ENCODE measurements at regions not wholly inside any gene's neighbourhood (a gene's known extent, or its start where the extent isn't known, plus 50 kb on each side); places are given as distances from the start of the nearest gene placed in this dataset.
A peak's percentile ranks its signal among the peaks of the same experiment; 100 is the strongest.
"Not testable (repeated sequence)": the region's sequence is repeated elsewhere in the genome, so short reads cannot be mapped to it uniquely, and the experiment has no call there.

GRCh38 chr7:124208173-124208572 lies 175.3 kb upstream of the TMEM229A start:
- no peak for DNase-seq

DNA sequence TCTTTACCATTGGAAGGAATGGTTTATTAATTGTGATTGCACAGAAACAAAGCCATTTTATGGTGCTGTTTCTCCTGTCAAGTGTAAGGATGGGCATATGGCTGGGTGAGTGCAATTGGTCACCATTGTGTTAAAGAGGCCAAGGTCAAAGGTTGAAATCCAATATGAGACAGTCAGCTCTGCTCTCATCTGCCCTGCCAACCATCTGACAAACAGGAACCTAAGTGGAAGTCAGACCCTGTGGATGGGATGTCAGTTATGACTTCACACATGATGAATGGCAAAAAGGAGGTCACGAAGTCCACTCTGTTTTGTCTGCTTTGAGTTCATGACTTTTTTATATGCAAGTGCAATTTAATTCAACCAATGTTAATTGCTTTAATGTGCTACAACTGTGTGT lies 172.7 kb upstream of the TMEM229A start:
- no peak for DNase-seq

GRCh38 chr7:124202546-124202945 lies 169.7 kb upstream of the TMEM229A start:
- no peak for DNase-seq

GRCh38 chr7:124201768-124202349 lies 169.0 kb upstream of the TMEM229A start:
- no peak for DNase-seq

DNA sequence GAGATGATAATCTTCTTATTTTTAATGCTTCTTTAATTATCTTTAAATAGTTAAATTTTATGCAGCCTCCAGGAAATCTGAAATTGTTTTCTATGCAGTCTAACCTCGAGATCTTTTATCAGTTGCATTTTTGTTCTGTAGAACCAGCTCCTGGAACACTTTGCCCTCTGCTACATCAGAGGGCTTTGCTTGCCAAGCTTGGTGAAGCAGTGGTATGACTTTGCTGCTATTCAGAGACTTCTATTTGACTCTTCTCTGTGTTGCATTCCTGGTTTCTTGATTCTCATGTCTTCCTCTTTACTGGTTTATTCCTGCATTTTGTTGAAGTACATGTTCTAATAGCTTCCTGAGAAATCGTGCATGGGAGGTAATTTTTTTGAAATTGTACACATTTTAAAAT lies 163.7 kb upstream of the TMEM229A start:
- DNase-seq, result no peak

DNA sequence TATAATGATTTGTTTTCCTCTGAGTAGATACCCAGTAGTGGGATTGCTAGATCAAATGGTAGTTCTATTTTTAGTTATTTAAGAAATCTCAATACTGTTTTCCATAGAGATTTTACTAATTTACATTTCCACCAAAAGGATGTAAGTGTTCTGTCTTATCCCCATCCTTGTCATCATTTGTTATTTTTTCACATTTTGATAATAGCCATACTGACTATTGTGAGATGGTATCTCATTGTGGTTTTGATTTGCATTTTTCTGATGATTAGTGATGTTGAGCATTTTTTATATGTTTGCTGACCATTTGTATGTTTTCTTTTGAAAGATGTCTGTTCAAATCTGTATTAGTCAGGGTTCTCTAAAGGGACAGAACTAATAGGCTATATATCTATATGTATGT lies 160.0 kb upstream of the TMEM229A start:
- no peak for DNase-seq

DNA sequence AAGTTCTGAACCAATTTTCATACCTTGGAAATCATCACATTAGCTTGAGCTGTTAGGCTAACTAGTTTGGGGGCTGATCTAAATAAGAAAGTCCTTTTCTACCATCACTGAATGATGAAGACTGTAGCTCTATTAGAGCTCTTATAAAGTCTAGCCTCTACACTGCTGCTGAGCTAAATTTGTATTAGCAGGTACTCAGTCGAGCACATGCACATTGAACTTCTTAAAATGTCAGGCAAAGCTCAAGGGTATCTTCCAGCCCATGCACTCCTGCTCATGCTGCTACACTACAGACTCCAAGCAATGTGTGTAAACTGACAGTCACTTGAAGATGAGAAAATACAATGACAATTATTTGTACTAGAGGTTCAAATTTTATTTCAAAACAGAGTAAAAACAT lies 158.8 kb upstream of the TMEM229A start:
- DNase-seq, result no peak

DNA sequence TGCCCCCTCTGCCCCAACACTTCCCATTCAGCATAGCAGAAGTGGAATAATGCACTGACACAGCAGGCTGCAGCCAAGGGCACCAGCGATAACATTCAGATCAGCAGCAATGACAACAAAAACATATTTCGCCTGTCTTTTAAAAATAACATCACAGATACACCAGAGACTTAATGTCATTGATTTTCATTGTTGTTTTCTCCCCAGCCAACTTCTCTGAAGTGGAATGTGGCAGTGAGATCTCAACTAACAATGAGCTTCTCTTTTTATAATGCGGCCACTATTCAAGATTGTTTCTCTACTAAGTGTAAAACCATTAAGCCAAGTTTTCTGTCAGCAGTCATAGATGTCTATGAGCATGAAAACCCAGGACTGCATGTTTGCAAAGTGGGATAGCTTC lies 158.2 kb upstream of the TMEM229A start:
- no peak for DNase-seq

- DNase-seq, result no peak
Observed at GRCh38 chr7:124188576-124188975, 155.7 kb upstream of the TMEM229A start.

DNA sequence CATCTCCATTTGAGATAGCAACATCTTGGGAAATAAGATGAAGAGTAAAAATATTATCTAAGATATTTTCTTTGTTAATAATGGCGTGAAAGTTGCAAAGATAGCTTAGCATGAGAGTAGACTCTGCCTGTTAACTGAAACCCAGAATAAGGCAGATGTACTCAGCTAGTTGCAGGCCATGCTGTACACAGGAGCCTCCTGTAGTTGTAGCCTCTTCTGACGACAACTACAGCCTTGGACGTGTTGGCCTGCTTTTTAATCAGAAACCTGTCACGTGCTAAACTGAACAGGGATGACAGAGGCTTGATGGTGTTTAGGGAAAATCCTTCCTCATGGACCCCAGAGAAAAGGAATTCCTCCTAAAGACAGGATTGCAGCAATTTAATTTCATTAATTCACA lies 155.1 kb upstream of the TMEM229A start:
- DNase-seq, result no peak

- DNase-seq, result no peak
Observed at GRCh38 chr7:124183649-124184048, 150.8 kb upstream of the TMEM229A start.

- DNase-seq, result no peak
Observed at GRCh38 chr7:124179641-124180040, 146.8 kb upstream of the TMEM229A start.

- no peak for DNase-seq
Observed at GRCh38 chr7:124177891-124178290, 145.0 kb upstream of the TMEM229A start.

GRCh38 chr7:124171812-124172211 lies 138.9 kb upstream of the TMEM229A start:
- not testable (repeated sequence) for DNase-seq

DNA sequence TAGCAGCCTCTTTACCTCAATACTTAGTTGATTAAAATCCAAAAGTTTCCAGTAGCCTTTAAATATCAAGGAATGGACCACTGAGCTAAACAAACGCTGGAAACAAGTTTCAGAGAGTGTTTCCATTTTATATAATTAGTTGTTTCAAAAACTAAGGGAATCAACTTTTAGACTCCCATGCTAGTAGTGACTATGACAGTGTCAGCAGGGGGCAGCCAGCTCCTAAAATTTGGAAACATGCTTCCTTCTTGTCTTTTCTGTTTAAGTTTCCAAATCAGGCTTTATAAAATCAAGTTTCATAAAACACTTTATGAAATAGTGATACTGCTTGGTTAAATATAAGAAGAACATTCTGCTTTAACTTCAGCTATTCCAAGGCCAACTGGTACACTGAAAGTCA lies 138.2 kb upstream of the TMEM229A start:
- DNase-seq, result no peak

GRCh38 chr7:124168616-124169015 lies 135.7 kb upstream of the TMEM229A start:
- no peak for DNase-seq

DNA sequence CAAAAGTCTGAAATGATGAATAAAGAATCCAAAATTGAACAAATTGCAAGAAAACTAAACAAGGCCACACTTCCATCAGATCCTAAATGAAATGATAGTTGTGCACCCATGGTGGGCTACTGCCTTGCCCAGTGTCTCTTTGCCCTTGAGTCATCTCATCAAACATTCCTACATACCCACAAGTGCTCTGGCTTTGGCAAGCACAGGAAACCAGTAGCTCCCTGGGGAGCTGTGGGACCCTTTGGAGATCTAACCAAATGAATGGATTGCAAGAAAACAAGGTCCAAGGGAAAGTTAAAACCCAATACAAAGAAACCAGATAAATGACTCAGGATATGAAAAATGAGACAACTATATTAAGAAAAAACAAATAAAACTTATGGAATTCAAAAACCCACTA lies 129.8 kb upstream of the TMEM229A start:
- no peak for DNase-seq

DNA sequence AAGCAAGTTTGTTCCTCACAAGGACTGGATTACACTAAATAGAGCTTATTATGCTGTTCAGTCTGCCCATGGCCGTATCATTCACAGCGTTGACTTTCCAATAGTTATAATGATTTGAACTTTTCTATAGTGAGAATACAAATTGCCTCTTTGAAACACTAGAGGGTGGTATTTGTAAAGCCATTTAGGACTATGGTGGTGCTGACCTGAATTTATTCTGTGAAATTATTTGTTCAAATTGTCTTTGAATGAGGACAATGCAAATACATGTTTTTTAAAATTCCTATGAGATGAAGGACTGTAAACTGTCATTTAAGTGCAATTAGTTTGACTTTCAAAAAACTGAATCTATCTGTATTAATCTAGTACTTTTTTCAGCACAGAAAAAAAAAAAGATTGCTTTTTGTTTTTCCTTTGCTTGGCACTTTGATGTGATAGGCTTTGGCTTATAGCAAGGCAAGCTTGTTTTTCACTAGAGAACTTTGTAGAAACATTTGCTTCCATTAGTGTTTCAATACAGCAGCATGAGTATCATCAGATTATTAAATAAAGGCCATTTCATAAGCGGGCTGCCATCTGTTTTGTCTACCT lies 122.7 kb upstream of the TMEM229A start:
- peak; percentile 6 for DNase-seq

GRCh38 chr7:124152859-124153692 lies 120.2 kb upstream of the TMEM229A start:
- DNase-seq, result no peak

- DNase-seq, result no peak
Observed at GRCh38 chr7:124137664-124138063, 104.8 kb upstream of the TMEM229A start.

DNA sequence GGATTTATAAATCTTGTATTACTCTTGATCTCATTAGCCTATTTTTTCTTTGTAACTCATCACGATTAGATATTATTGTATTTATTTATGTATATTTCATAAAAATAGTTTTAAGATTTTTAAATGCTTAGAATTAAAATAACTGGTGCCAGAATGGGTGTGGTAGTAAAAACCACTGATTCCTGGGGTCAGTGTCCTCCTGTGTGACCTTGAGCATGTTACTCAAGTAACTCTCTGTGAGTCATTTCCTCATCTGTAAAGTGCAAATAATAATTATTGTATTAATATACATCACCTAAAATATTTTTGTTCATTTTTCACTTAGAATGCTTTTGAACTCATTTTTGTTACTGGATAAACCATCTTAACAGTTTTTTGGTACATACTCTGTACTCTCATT lies 91.3 kb upstream of the TMEM229A start:
- no peak for DNase-seq

- DNase-seq, result no peak
Observed at GRCh38 chr7:124120911-124121310, 88.0 kb upstream of the TMEM229A start.

DNA sequence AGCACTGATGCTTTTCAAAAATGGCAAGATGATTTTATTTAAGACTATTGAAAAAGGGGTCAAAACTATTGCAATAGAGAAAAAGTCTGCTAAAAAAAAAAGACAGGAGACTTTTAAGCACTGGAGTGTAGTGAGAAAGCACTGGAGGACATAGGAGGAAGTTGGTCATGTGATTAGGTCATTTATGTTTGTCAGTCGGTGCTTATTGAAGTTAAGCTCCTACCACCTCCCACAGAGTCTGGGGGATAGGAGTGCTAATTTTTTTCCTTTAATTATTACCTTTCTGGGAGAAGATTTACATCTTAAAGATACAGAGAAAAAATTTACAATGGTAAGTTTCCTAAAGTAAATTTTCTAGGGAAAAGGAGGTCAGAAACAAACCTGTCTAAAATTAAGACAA lies 80.2 kb upstream of the TMEM229A start:
- DNase-seq, result no peak

DNA sequence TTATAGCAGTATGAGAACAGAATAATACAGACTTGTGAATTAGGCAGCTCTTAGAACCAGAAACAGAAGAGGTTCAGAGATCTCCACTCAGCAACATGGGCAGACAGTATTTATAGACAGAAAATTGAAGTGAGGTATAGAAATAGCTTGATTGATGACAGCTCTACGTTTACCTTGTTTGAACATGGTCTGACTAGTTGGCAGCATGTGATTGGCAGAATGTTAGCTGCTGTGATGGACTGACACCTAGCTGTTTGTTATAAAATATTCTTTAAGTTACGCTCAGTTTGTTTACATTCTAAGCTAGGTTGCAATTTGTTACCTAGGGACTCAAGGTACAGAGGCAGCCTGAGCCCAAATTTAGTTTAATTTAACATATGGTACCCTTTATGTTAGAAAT lies 73.7 kb upstream of the TMEM229A start:
- DNase-seq, result no peak
